ENCODE measurements at regions not wholly inside any gene's neighbourhood (a gene's known extent, or its start where the extent isn't known, plus 50 kb on each side); places are given as distances from the start of the nearest gene placed in this dataset.

DNA sequence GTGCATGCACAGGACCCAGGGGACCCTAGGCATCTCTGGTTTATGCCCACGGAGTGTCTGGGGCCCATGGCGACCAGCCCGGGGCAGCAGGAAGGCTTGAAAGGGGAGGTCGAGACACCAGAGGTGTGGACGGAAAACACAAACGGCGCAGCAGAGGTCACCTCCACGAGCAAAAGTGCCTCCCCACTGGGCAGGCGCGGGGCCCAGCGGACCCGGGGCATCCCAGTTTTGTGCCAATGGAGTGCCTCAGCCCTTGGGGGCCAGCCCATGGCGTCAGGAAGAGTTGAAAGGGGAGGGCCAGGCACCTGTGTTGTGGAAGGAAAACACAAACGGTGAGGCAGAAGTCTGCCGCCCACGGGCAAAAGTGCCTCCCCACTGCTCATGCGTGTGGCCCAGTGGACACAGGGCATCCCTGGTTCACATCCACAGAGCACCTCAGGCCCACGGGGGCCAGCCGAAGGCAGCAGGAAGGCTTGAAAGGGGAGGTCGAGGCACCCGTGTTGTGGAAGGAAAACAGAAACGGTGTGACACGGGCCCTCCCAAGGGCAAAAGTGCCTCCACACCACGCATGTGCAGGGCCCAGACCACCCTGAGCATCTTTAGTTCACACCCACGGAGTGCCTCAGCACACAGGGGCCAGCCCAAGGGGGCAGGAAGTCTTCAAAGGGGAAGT is 378.8 kb downstream of the ALG10 start:
- no peak for TF ChIP-seq ATF7 (IDR thresholded peaks at IDR 0.05; ENCODE audit: low read depth)
- no peak for TF ChIP-seq JUND (IDR thresholded peaks at IDR 0.05; ENCODE audit: low read depth, low read length)
- no peak for TF ChIP-seq EZH2 (IDR thresholded peaks at IDR 0.05; ENCODE audit: borderline replicate concordance, control insufficient read depth, low read depth, low read length)
- TF ChIP-seq EP300 (IDR thresholded peaks at IDR 0.05; ENCODE audit: borderline replicate concordance in 1 of 2, control insufficient read depth in 1 of 2, low read depth in 2 of 2, low read length in 2 of 2), result no peak
- no peak for TF ChIP-seq ZNF592 (IDR thresholded peaks at IDR 0.05)
- TF ChIP-seq MAX (IDR thresholded peaks at IDR 0.05; ENCODE audit: low read depth, low read length), result no peak
- TF ChIP-seq POLR2A (IDR thresholded peaks at IDR 0.05; ENCODE audit: low read depth, low read length), result no peak
- TF ChIP-seq CTCF (IDR thresholded peaks at IDR 0.05 in 2 of 3, conservative IDR thresholded peaks at IDR 0.05 in 1 of 3; ENCODE audit: control insufficient read depth in 2 of 3, extremely low read depth in 1 of 3, insufficient read depth in 1 of 3, low read depth in 3 of 3, low read length in 3 of 3), result no peak
- no peak for TF ChIP-seq ETV6 (conservative IDR thresholded peaks at IDR 0.05 in 1 of 2, IDR thresholded peaks at IDR 0.05 in 1 of 2; ENCODE audit: borderline replicate concordance in 1 of 2, low read depth in 1 of 2)
